Urinary bladder (tissue), 3 donors: ENCODE measurements at regions not wholly inside any gene's neighbourhood (a gene's known extent, or its start where the extent isn't known, plus 50 kb on each side); places are given as distances from the start of the nearest gene placed in this dataset.
"Not testable (repeated sequence)": the region's sequence is repeated elsewhere in the genome, so short reads cannot be mapped to it uniquely, and the experiment has no call there.

Experiments
- DNase-seq: peaks from one replicate; pipeline ENCODE4 v3.0.0-alpha.2; 2015; ENCODE audit errors: extremely low spot score
- H3K27ac ChIP-seq: one replicate; pipeline ENCODE4 v1.5.1; 2013; ENCODE audit warnings: low read depth, mild to moderate bottlenecking, moderate library complexity
- H3K36me3 ChIP-seq: one replicate; pipeline ENCODE4 v1.6.1; 2013; ENCODE audit warnings: mild to moderate bottlenecking, moderate library complexity; ENCODE audit not compliant: insufficient read depth
- H3K4me1 ChIP-seq: one replicate; pipeline ENCODE4 v1.6.1; 2013; ENCODE audit warnings: mild to moderate bottlenecking, moderate library complexity; ENCODE audit not compliant: insufficient read depth
- H3K4me3 ChIP-seq: one replicate; pipeline ENCODE4 v1.5.1; 2013; ENCODE audit warnings: low read depth, low read length
- WGBS: extraction: QIAGEN DNeasy Blood & Tissue Kit; methylation state at CpG from one replicate; pipeline ENCODE4 v1.1.7; 2013; 5-methylcytosine and 5-hydroxymethylcytosine counted together
- donor health status: healthy with polysubstance abuse.
- donor health status: healthy.

- WGBS = 84% methylated on average over 1 of the region's 1 CpG
- H3K4me3 ChIP-seq, H3K27ac ChIP-seq, DNase-seq, H3K36me3 ChIP-seq, H3K4me1 ChIP-seq: not testable (repeated sequence)
These were observed 51.1 kb upstream of the BNC1 start for GRCh38 chr15:83335542-83335941.

- no peak overlapping the region for H3K27ac ChIP-seq
- DNase-seq = no peak
- 70% methylated on average over 5 of the region's 5 CpGs for WGBS
- H3K36me3 ChIP-seq = no peaks in the 10 kb centered on the region
- H3K4me1 ChIP-seq = no peaks in the 10 kb centered on the region
- H3K4me3 ChIP-seq = no peak overlapping the region
These were observed 54.9 kb upstream of the BNC1 start for GRCh38 chr15:83339396-83339795.

- DNase-seq = no peak
- Histone ChIP-seq H3K27ac (no peak overlapping the region), H3K4me1 (no peaks in the 10 kb centered on the region), H3K36me3 (no peaks in the 10 kb centered on the region), H3K4me3 (no peak overlapping the region)
- 76% methylated on average over 1 of the region's 1 CpG for WGBS
These were observed 55.6 kb upstream of the BNC1 start for GRCh38 chr15:83340087-83340486.

GRCh38 chr15:83346342-83346741, 61.9 kb upstream of the BNC1 start:
- H3K4me3 ChIP-seq = no peak overlapping the region
- H3K27ac ChIP-seq = no peak overlapping the region
- WGBS = 62% methylated on average over 3 of the region's 3 CpGs
- no peak for DNase-seq
- H3K36me3 ChIP-seq = no peaks in the 10 kb centered on the region
- H3K4me1 ChIP-seq = no peaks in the 10 kb centered on the region

GRCh38 chr15:83352119-83352518, 67.7 kb upstream of the BNC1 start:
- H3K4me1 ChIP-seq = no peaks in the 10 kb centered on the region
- 41% methylated on average over 1 of the region's 1 CpG for WGBS
- H3K27ac ChIP-seq = no peak overlapping the region
- DNase-seq = no peak
- no peaks in the 10 kb centered on the region for H3K36me3 ChIP-seq
- H3K4me3 ChIP-seq = no peak overlapping the region

GRCh38 chr15:83356501-83357399, 72.3 kb upstream of the BNC1 start:
- Histone ChIP-seq H3K27ac (no peak overlapping the region), H3K36me3 (no peaks in the 10 kb centered on the region), H3K4me1 (no peaks in the 10 kb centered on the region), H3K4me3 (no peak overlapping the region)
- WGBS = 51% methylated on average over 13 of the region's 13 CpGs
- no peak for DNase-seq

- Histone ChIP-seq H3K27ac (no peak overlapping the region), H3K4me3 (no peak overlapping the region), H3K4me1 (no peaks in the 10 kb centered on the region), H3K36me3 (no peaks in the 10 kb centered on the region)
- WGBS = 82% methylated on average over 13 of the region's 13 CpGs
- DNase-seq = no peak
These were observed 74.6 kb upstream of the BNC1 start for GRCh38 chr15:83358972-83359564.

GRCh38 chr15:83362706-83363105, 78.2 kb upstream of the BNC1 start:
- Histone ChIP-seq H3K27ac (no peak overlapping the region), H3K4me1 (no peaks in the 10 kb centered on the region), H3K36me3 (no peaks in the 10 kb centered on the region), H3K4me3 (no peak overlapping the region)
- DNase-seq = no peak
- WGBS = 84% methylated on average over 2 of the region's 2 CpGs

GRCh38 chr15:83364501-83364900, 80.0 kb upstream of the BNC1 start:
- Histone ChIP-seq H3K4me1 (no peaks in the 10 kb centered on the region), H3K27ac (no peak overlapping the region), H3K36me3 (no peaks in the 10 kb centered on the region), H3K4me3 (no peak overlapping the region)
- DNase-seq = no peak
- 63% methylated on average over 4 of the region's 4 CpGs for WGBS

GRCh38 chr15:83365370-83365938, 81.0 kb upstream of the BNC1 start:
- under 1% methylated on average over 27 of the region's 27 CpGs for WGBS
- peak; percentile 17 for DNase-seq
- Histone ChIP-seq H3K27ac (no peak overlapping the region), H3K4me3 (no peak overlapping the region), H3K4me1 (no peaks in the 10 kb centered on the region), H3K36me3 (no peaks in the 10 kb centered on the region)

GRCh38 chr15:83372434-83372891, 74.7 kb upstream of the SH3GL3 start:
- DNase-seq = no peak
- Histone ChIP-seq H3K4me1 (no peaks in the 10 kb centered on the region), H3K4me3 (no peak overlapping the region), H3K27ac (no peak overlapping the region), H3K36me3 (no peaks in the 10 kb centered on the region)
- 13% methylated on average over 9 of the region's 9 CpGs for WGBS

- DNase-seq = no peak
- 3% methylated on average over 34 of the region's 34 CpGs for WGBS
These were observed 68.1 kb upstream of the SH3GL3 start for GRCh38 chr15:83378921-83379578.

GRCh38 chr15:83379579-83379959, 67.6 kb upstream of the SH3GL3 start:
- no peak overlapping the region for H3K27ac ChIP-seq
- 21% methylated on average over 19 of the region's 19 CpGs for WGBS
- no peak overlapping the region for H3K4me3 ChIP-seq
- no peaks in the 10 kb centered on the region for H3K4me1 ChIP-seq
- no peaks in the 10 kb centered on the region for H3K36me3 ChIP-seq
- no peak for DNase-seq

More at GRCh38 chr15:83378921-83379578, 68.1 kb upstream of the SH3GL3 start:
- no peak overlapping the region for H3K4me3 ChIP-seq
- H3K36me3 ChIP-seq = no peaks in the 10 kb centered on the region
- H3K27ac ChIP-seq = no peak overlapping the region
- no peaks in the 10 kb centered on the region for H3K4me1 ChIP-seq
